Tibial nerve (tissue), 4 donors: ENCODE measurements at regions not wholly inside any gene's neighbourhood (a gene's known extent, or its start where the extent isn't known, plus 50 kb on each side); places are given as distances from the start of the nearest gene placed in this dataset.

Experiments
- EP300 ChIP-seq, 2 donors: sonication (generic); formaldehyde crosslinking; IDR thresholded peaks; one replicate each; pipeline ENCODE4 v1.6.1; 2017; ENCODE audit warnings: antibody characterized with exemption in 2 of 2, mild to moderate bottlenecking in 1 of 2
- POLR2A ChIP-seq, 2 donors: fragments of 450-650 bp; IDR thresholded peaks; one replicate each; pipeline ENCODE4 v1.6.1; 2017; ENCODE audit warnings: antibody characterized with exemption in 2 of 2, mild to moderate bottlenecking in 2 of 2, moderate library complexity in 2 of 2
- TF ChIP-seq, protein P1 (sequence below), 5 experiments: fragments of 200-600 bp in 3 of 5; fragments of 450-650 bp in 2 of 5; sonication (generic) in 3 of 5; IDR thresholded peaks; one replicate each; pipeline ENCODE4 v1.5.1; 2016 to 2019; ENCODE audit warnings: antibody characterized with exemption in 5 of 5, mild to moderate bottlenecking in 3 of 5, moderate library complexity in 2 of 5

DNA sequence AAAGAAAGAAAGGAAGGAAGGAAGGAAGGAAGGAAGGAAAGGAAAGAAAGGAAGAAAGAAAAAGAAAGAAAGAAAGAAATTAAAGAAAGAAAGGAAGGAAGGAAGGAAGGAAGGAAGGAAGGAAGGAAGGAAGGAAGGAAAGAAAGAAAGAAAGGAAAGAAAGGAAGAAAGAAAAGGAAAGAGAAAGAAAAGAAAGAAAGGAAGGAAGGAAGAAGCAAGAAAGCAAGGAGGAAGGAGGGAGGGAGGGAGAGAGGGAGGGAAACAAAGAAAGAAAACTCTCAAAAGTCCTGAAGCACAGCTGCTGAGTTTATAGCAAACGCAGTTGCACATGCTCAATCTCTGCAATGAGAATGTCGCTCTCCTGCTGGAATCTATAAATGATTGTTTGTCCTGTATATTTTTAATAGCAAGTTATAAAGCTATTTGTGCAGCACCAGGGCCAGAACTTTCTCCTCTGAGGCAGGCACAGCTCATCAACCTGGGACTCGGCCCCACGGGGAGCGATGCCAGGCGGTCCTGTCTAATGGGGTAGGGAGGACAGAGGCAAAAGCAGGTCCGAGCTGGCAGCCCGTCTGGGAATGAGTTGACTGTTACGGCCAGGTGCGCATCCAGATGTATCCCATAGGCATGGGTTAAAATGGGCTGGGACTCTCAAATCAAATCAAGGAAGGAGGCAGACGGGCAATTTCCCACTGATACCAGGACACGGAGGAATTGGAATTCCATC lies 118.0 kb upstream of the PFKP start:
- TF ChIP-seq, protein P1, sequence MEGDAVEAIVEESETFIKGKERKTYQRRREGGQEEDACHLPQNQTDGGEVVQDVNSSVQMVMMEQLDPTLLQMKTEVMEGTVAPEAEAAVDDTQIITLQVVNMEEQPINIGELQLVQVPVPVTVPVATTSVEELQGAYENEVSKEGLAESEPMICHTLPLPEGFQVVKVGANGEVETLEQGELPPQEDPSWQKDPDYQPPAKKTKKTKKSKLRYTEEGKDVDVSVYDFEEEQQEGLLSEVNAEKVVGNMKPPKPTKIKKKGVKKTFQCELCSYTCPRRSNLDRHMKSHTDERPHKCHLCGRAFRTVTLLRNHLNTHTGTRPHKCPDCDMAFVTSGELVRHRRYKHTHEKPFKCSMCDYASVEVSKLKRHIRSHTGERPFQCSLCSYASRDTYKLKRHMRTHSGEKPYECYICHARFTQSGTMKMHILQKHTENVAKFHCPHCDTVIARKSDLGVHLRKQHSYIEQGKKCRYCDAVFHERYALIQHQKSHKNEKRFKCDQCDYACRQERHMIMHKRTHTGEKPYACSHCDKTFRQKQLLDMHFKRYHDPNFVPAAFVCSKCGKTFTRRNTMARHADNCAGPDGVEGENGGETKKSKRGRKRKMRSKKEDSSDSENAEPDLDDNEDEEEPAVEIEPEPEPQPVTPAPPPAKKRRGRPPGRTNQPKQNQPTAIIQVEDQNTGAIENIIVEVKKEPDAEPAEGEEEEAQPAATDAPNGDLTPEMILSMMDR (IDR thresholded peaks at IDR 0.05), result no peak
- no peak for TF ChIP-seq POLR2A (IDR thresholded peaks at IDR 0.05)
- no peak for TF ChIP-seq EP300 (IDR thresholded peaks at IDR 0.05)
